ENCODE measurements at regions not wholly inside any gene's neighbourhood (a gene's known extent, or its start where the extent isn't known, plus 50 kb on each side); places are given as distances from the start of the nearest gene placed in this dataset.

DNA sequence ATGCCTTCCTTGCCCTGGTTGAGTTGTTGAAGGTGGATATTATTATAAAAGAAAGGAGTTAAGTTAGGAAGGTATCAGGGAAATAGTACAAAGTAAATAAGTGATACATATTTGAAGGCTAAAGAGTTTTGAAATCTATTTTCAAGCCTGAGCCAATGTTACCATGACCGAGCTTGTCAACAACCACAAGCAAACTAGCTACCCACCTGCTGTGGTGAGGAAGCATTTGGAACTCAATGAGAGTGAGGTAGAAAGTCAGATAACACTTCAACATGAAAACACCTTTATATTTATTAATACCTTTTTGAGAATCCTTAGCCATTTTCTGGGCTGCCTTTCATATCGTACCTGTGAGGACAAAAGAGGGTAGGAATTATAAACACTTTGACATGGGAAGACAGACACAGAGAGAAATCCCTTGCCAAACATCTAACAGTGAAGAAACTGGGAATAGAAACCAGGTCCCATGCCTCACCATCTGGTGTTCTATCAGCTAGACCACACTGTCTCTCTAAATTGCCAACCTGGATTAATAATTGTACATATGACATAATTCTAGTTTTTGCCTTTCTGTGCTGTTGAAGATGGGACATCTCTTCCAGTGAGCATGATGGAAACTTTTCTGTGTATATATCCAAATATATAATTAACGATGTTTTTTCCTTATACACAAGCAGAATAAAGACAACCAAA, 606.4 kb upstream of the NR3C2 start:
- TF ChIP-seq EZH2 (IDR thresholded peaks at IDR 0.05; ENCODE audit: low read length, unreplicated experiment) (no peak), EZH2phosphoT487 (IDR thresholded peaks at IDR 0.05; ENCODE audit: borderline replicate concordance, low read length) (no peak)
- TF ChIP-seq, protein P1, sequence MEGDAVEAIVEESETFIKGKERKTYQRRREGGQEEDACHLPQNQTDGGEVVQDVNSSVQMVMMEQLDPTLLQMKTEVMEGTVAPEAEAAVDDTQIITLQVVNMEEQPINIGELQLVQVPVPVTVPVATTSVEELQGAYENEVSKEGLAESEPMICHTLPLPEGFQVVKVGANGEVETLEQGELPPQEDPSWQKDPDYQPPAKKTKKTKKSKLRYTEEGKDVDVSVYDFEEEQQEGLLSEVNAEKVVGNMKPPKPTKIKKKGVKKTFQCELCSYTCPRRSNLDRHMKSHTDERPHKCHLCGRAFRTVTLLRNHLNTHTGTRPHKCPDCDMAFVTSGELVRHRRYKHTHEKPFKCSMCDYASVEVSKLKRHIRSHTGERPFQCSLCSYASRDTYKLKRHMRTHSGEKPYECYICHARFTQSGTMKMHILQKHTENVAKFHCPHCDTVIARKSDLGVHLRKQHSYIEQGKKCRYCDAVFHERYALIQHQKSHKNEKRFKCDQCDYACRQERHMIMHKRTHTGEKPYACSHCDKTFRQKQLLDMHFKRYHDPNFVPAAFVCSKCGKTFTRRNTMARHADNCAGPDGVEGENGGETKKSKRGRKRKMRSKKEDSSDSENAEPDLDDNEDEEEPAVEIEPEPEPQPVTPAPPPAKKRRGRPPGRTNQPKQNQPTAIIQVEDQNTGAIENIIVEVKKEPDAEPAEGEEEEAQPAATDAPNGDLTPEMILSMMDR (conservative IDR thresholded peaks at IDR 0.05; ENCODE audit: low read depth, low read length) = no peak

Data from PC-3 (cell line).